ENCODE measurements at regions not wholly inside any gene's neighbourhood (a gene's known extent, or its start where the extent isn't known, plus 50 kb on each side); places are given as distances from the start of the nearest gene placed in this dataset.
"Not testable (repeated sequence)": the region's sequence is repeated elsewhere in the genome, so short reads cannot be mapped to it uniquely, and the experiment has no call there.

GRCh38 chr1:34371179-34371578 is 194.5 kb downstream of the C1orf94 start:
- not testable (repeated sequence) for DNase-seq

DNA sequence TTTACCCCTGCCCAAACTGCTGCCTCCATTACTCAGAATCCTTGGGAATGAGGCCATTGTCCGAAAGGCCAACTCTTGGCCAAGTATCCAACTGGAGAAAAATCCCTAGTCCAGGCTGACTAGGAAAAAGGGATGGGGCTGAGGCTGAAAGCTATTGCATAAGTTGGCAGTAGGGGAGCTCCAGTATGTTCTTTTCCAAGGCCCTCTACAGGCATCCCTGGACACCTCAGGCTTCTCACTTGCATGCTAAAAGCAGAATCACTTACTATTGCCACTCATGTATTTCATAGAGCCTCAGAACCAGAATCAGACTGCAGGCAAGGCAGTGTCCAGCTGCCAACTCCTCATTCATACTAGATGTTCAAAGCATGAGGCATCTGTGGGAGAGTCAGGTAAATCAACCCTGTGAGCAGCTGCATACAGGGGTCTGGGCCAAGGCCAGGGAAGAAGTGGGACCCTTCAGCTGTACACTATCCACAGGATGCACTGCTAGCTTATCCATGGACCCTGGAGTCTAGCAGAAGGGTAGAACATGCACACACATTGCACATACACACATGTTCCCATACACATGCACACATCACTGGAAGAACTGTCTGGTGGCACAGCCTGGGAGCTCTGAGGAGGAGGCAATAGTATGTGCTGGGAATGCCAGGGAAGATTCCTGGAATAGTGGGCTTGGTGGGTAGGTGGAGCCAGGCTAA is 195.3 kb downstream of the C1orf94 start:
- no peak for DNase-seq

DNA sequence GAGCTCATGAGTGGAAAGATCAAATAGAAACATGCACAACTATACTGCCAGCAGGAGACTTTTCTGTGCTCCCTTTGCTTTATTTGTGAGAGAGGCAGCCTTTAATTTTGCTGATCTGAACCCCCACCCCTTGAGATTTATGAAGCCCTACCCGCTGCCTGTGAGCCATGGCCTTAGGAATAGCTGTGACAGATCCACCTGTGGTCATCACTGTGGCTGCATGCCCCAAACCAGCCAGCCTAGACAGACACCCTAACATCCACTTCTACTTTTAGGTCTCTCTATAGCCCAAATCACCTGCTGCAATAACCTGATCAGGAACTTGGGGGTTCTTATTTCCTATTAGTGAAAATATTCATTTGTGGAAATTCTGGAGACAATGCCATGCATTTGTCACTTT is 196.2 kb downstream of the C1orf94 start:
- DNase-seq = no peak

- no peak for DNase-seq
Measured at GRCh38 chr1:34373912-34374311, 197.2 kb downstream of the C1orf94 start.

GRCh38 chr1:34376531-34376930 is 199.8 kb downstream of the C1orf94 start:
- no peak for DNase-seq

GRCh38 chr1:34378968-34379856 is 202.5 kb downstream of the C1orf94 start:
- no peak for DNase-seq

- DNase-seq = no peak
Measured at GRCh38 chr1:34379911-34380310, 203.2 kb downstream of the C1orf94 start.

DNA sequence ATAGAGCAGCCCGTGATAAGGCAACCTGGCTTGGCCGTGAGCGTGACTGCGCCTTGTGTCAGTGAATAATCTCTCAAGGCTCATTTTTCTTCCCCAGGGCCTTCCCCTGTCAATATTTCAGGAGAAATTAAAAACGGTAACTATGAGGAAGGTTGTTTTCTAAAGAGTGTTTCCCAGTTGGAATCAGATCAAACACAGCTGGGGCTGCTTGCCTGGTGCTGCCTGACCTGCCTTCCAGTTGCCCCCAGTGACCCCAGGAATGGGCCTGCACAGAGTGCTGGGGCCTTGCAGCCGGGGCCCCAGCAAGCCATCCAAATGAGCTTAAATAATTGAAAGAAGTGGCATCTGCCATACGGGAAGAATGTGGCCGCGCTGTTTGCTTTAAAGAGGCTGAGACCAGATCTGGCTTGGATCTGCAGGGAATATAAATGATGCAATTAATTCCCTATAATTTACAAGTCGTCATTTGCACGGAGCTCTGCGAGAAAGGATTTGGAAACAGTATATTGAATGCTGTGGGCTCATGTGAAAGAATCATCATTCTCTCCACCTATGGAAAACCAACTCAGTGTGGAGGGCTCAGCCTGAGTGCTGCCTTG is 203.9 kb downstream of the C1orf94 start:
- DNase-seq = no peak

- no peak for DNase-seq
Measured at GRCh38 chr1:34389974-34390373, 213.3 kb downstream of the C1orf94 start.

GRCh38 chr1:34396042-34396441 is 219.3 kb downstream of the C1orf94 start:
- no peak for DNase-seq

DNA sequence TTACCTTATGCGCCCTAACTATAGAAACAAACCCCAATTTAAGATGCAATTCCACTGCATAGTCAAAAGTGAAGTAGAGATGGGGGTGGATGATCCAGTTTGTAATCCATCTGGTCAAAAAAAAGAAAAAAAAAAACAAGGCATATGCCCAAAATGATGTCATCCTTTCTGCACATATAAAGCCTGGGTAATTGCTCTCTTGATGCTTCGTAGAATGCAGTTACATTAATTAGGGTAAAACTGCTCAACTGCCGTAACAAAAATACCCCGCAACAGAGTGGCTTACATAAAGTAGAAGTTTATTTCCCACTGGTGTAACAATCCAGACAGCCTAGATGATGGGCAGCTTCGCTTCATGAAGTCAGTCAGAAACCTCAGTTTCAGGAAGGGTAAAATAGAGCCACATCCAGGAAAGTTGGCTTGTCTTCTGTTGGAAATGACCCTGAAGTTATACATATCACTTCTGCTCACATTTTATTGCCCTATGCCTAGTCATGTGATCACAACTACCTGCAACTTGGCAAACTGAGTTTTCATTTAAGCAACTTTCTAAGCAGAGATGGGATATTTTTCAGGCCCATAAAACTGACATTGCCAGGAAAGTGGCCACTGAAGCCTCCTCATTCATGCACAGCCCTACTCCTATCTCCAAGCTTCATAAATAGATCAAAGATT is 221.7 kb downstream of the C1orf94 start:
- DNase-seq = no peak

- no peak for DNase-seq
Measured at GRCh38 chr1:34398916-34399275, 222.2 kb downstream of the C1orf94 start.

GRCh38 chr1:34400675-34401074 is 224.0 kb downstream of the C1orf94 start:
- no peak for DNase-seq

DNA sequence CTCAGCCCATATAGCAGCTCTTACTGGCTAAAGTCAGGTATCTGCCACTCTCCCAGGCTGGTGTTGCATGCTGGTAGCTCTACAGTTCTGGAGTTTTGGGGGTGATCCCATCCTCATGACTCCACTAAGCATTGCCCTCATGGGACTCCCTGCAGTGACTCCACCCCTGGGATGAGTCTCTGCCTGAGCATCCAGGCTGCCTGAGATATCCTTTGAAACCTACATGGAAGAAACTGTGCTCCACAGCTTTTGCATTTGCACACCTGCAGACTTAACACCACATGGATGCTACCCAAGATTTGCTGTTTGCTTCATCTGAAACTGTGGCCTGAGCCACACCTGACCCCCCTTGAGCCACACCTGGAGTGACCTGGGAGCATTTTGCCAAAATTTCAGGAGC is 226.4 kb downstream of the C1orf94 start:
- no peak for DNase-seq

DNA sequence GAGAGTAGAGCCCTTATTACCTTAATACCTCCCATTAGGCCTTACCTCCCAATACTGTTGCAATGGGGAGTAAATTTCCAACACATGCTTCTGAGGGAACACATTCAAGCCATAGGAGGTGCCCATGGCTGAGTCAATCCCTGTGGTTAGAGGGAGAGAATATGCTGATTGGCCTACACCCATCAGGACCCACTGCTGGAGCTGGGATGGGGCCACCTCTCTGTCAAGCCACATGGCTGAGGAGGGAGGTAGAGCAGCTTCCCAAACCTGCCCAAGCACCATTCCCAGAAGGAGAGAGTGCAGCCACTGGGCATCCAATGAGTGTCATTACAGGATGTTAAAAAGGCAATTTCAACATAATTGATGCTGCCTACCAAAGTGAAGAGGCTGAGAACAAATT is 228.1 kb downstream of the C1orf94 start:
- DNase-seq = no peak

- no peak for DNase-seq
Measured at GRCh38 chr1:34405266-34405959, 228.7 kb downstream of the C1orf94 start.

GRCh38 chr1:34406377-34406776 is 229.7 kb downstream of the C1orf94 start:
- DNase-seq = no peak

- no peak for DNase-seq
Measured at GRCh38 chr1:34406833-34407539, 230.3 kb downstream of the C1orf94 start.

DNA sequence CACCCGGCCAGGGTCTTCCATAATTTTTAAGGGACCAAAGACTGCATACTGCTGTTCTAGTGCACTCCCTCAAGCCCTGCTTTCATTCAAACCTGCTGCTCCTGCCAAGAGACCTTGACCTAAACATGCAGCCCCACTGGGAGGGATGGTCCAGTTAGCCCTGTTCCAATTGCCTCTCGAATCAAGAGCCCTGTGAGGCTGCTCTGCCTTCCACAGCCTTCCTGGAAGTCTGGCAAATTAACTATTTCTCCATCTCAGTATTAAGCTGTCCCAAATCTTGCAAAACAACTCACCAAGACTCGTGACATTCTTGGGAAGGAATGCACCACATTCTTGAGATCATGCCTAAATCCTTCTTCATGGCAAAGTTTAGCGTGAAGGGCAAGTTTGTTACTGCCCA is 231.3 kb downstream of the C1orf94 start:
- no peak for DNase-seq

DNA sequence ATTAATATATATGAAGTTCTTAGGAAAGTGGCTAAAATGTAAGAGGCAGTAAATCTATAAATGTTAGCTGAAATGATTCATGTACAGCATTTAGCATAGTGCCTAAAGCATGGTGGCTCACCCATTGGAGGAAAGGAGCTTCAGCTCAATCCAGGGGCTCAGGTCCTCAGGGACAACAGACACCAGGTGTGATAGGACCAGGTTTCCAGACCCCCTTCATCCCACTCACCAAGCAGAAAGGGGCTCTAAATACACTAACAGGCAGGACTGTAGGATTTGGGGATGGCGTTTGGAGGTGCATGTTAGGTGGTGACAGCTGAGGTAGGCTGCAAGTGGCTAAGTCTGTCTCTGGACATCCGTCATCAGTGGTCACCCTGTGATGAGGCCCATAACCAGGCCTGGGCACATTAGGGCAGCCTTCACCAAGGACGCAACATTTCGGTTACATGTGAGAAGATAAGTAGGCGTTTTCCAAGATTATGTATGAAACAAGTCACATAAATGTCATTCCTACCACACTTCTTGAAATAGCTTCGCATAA is 233.1 kb downstream of the C1orf94 start:
- no peak for DNase-seq

DNA sequence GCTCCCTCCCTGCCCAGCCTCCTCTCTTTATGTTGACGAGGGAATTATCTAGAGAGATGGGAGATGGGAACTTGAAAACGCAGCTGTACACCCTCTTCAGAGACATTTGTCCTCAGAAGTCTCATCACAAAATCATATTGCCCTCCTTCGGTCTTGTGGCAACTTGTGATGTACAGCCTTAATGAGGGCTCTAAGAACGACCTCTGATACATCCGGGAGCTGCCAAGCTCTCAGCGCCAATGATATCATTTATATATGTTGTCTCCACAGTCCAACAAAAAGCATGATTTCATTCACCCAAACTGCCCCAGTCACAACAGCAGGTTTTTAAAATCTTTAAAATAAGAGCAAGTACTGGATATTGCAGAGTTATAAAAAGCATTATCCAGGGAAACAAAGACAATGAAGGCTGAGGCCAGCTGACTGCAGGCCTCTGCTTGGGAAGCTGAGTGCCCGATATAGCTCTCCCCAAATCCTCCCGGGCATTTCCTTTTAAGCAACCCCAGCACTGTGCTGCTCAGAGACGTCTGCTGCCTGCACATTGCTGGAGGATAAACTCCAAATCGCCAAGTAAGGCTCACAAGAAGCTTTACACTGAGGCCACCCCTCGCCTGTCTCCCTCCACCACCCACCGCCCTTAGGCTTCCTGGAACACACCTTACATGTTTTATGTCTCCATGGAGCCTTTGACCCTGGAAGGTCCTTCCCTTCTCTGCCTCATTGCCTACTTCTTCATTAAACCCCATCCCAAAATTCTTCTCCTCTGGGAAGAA is 236.1 kb downstream of the C1orf94 start:
- DNase-seq = no peak
